OCI-LY7 (cell line): ENCODE measurements at regions not wholly inside any gene's neighbourhood (a gene's known extent, or its start where the extent isn't known, plus 50 kb on each side); places are given as distances from the start of the nearest gene placed in this dataset.

Experiments used
- BruUV-seq: library from RNA; stranded (reverse); fragments of 400-500 nt; replicated peaks from 2 replicates; lab custom pipeline; 2021; lab: Mats Ljungman, UMichigan
- CTCF ChIA-PET: fragments of 300-600 bp; sonication (Branson Sonifier 250); formaldehyde crosslinking; loops from one replicate; lab custom pipeline; 2022; ENCODE audit warnings: antibody characterized with exemption; ENCODE audit not compliant: unreplicated experiment; lab: Charles Lee
- POLR2A ChIA-PET: fragments of 300-600 bp; sonication (Branson Sonifier 250); formaldehyde crosslinking; loops from one replicate; lab custom pipeline; 2022; ENCODE audit warnings: antibody characterized with exemption; lab: Charles Lee
- DNase-seq: peaks from one replicate; pipeline ENCODE4 v3.0.0-alpha.2; 2015; ENCODE audit warnings: low spot score
- H2AFZ ChIP-seq: fragments of 200-600 bp; sonication (generic), shearing (Covaris generic); 2 replicates; pipeline ENCODE4 v1.6.1; 2014; ENCODE audit warnings: mild to moderate bottlenecking, antibody characterized with exemption, low read length, moderate library complexity
- H3K27ac ChIP-seq: fragments of 200-600 bp; sonication (generic); 2 replicates; pipeline ENCODE4 v1.5.1; 2014; ENCODE audit warnings: mixed run types, low read depth, mild to moderate bottlenecking, moderate library complexity, low read length, inconsistent platforms; ENCODE audit not compliant: poor library complexity, severe bottlenecking
- H3K36me3 ChIP-seq: fragments of 200-600 bp; sonication (generic); 2 replicates; pipeline ENCODE4 v1.6.1; 2014; ENCODE audit warnings: mild to moderate bottlenecking, antibody characterized with exemption, low read length, moderate library complexity, mixed read lengths; ENCODE audit not compliant: insufficient read depth
- H3K4me1 ChIP-seq: fragments of 200-600 bp; sonication (generic); 2 replicates; pipeline ENCODE4 v1.5.1; 2014; ENCODE audit warnings: mild to moderate bottlenecking, low read length; ENCODE audit not compliant: insufficient read depth, poor library complexity, severe bottlenecking
- H3K4me2 ChIP-seq: fragments of 200-600 bp; sonication (generic); 2 replicates; pipeline ENCODE4 v1.6.1; 2014; ENCODE audit warnings: mild to moderate bottlenecking, low read length
- H3K4me3 ChIP-seq: fragments of 200-600 bp; sonication (generic); 2 replicates; pipeline ENCODE4 v1.5.1; 2014; ENCODE audit warnings: mild to moderate bottlenecking, low read depth, low read length; ENCODE audit not compliant: poor library complexity, severe bottlenecking
- H3K79me2 ChIP-seq: fragments of 200-600 bp; sonication (generic); 2 replicates; pipeline ENCODE4 v1.6.1; 2016; ENCODE audit warnings: low read depth, mild to moderate bottlenecking, low read length, moderate library complexity, mixed read lengths; ENCODE audit not compliant: insufficient read depth
- H3K9me2 ChIP-seq: fragments of 200-600 bp; sonication (generic); 2 replicates; pipeline ENCODE4 v1.6.1; 2016; ENCODE audit warnings: mild to moderate bottlenecking, low read length, mixed read lengths; ENCODE audit not compliant: insufficient read depth
- H3K9me3 ChIP-seq: fragments of 200-600 bp; sonication (generic); 2 replicates; pipeline ENCODE4 v1.6.1; 2014; ENCODE audit warnings: mild to moderate bottlenecking, mixed run types, low read length, mixed read lengths
- H4K20me1 ChIP-seq: fragments of 200-600 bp; sonication (generic); 2 replicates; pipeline ENCODE4 v1.6.1; 2014; ENCODE audit warnings: mild to moderate bottlenecking, antibody characterized with exemption, low read length, moderate library complexity, mixed read lengths; ENCODE audit not compliant: insufficient read depth
- CTCF ChIP-seq: fragments of 200-600 bp; sonication (generic); conservative IDR thresholded peaks from 2 replicates; pipeline ENCODE4 v1.5.1; 2014; ENCODE audit warnings: mild to moderate bottlenecking, antibody characterized with exemption, low read length, moderate library complexity, mixed read lengths
- EZH2phosphoT487 ChIP-seq: fragments of 200-600 bp; sonication (generic); IDR thresholded peaks from 2 replicates; pipeline ENCODE4 v1.6.1; 2018; ENCODE audit warnings: low read depth, borderline replicate concordance, mild to moderate bottlenecking, mixed run types, antibody characterized with exemption, low read length, moderate library complexity, mixed read lengths
- intact Hi-C: fragments of 100-400 bp; cut with micrococcal nuclease; formaldehyde crosslinking; loops from one replicate; pipeline ENCODE4 v1.10.0; 2022; ENCODE audit not compliant: unreplicated experiment

GRCh38 chr1:78722947-78723346 lies 73.3 kb downstream of the IFI44 start:
- Histone ChIP-seq H3K4me2 (no peak overlapping the region), H3K79me2 (no peaks in the 10 kb centered on the region), H3K9me2 (no peaks in the 10 kb centered on the region), H3K4me3 (no peak overlapping the region), H4K20me1 (no peaks in the 10 kb centered on the region), H3K9me3 (no peaks in the 10 kb centered on the region), H2AFZ (no peak overlapping the region), H3K36me3 (no peaks in the 10 kb centered on the region), H3K4me1 (no peaks in the 10 kb centered on the region), H3K27ac (no peak overlapping the region)
- TF ChIP-seq CTCF, result no peak
- no peak for TF ChIP-seq EZH2phosphoT487
- no TSS peak for BruUV-seq
- intact Hi-C loops, result no loop called here
- no peak for DNase-seq
- ChIA-PET POLR2A (no interaction called here), CTCF (no interaction called here)

- POLR2A ChIA-PET, result interaction anchor here (1.0 kb wide), 1 partner anchor 13 kb away, joined by 3 read pairs; no protein-coding TSS in a partner anchor
- TF ChIP-seq CTCF, result no peak
- intact Hi-C loops, result no loop called here
- Histone ChIP-seq H3K9me2 (no peaks in the 10 kb centered on the region), H3K36me3 (no peaks in the 10 kb centered on the region), H3K4me3 (no peak overlapping the region), H4K20me1 (no peaks in the 10 kb centered on the region), H3K79me2 (no peaks in the 10 kb centered on the region), H3K9me3 (no peaks in the 10 kb centered on the region), H3K4me2 (no peak overlapping the region), H3K4me1 (no peaks in the 10 kb centered on the region), H3K27ac (no peak overlapping the region), H2AFZ (no peak overlapping the region)
- no peak for DNase-seq
- no TSS peak for BruUV-seq
- CTCF ChIA-PET, result no interaction called here
Observed at GRCh38 chr1:78726686-78727085, 77.1 kb downstream of the IFI44 start.

- Histone ChIP-seq H3K36me3 (no peaks in the 10 kb centered on the region), H3K4me3 (no peak overlapping the region), H3K4me2 (no peak overlapping the region), H3K27ac (no peak overlapping the region), H3K9me3 (no peaks in the 10 kb centered on the region), H3K9me2 (no peaks in the 10 kb centered on the region), H4K20me1 (no peaks in the 10 kb centered on the region), H3K4me1 (no peaks in the 10 kb centered on the region), H3K79me2 (no peaks in the 10 kb centered on the region), H2AFZ (no peak overlapping the region)
- TF ChIP-seq EZH2phosphoT487, result no peak
- TF ChIP-seq CTCF, result no peak
- BruUV-seq, result no TSS peak
- ChIA-PET POLR2A (no interaction called here), CTCF (no interaction called here)
- intact Hi-C loops, result no loop called here
- no peak for DNase-seq
Observed at GRCh38 chr1:78728359-78728758, 78.7 kb downstream of the IFI44 start.
